NCI-H345 treated with DMSO at 0.1 percent for 48 hours (cell line): ENCODE measurements at regions not wholly inside any gene's neighbourhood (a gene's known extent, or its start where the extent isn't known, plus 50 kb on each side); places are given as distances from the start of the nearest gene placed in this dataset.
"Not testable (repeated sequence)": the region's sequence is repeated elsewhere in the genome, so short reads cannot be mapped to it uniquely, and the experiment has no call there.

Source experiments
- DNase-seq: peaks from one replicate; lab custom pipeline; 2025; ENCODE audit not compliant: unreplicated experiment; lab: John Stamatoyannopoulos, UW

GRCh38 chr3:72660270-72661114, 187.8 kb downstream of the SHQ1 start:
- no peak for DNase-seq

- DNase-seq, result peak; percentile 91
Observed at GRCh38 chr3:72659596-72659995, 188.6 kb downstream of the SHQ1 start.

GRCh38 chr3:72659188-72659587, 189.1 kb downstream of the SHQ1 start:
- DNase-seq, result peak; percentile 72

GRCh38 chr3:72658466-72659100, 189.7 kb downstream of the SHQ1 start:
- no peak for DNase-seq

- peak; percentile 54 for DNase-seq
Observed at GRCh38 chr3:72657666-72658065, 190.6 kb downstream of the SHQ1 start.

- no peak for DNase-seq
Observed at GRCh38 chr3:72655723-72656122, 192.5 kb downstream of the SHQ1 start.

- no peak for DNase-seq
Observed at GRCh38 chr3:72655131-72655551, 193.1 kb downstream of the SHQ1 start.

- no peak for DNase-seq
Observed at GRCh38 chr3:72652395-72652794, 195.8 kb downstream of the SHQ1 start.

- no peak for DNase-seq
Observed at GRCh38 chr3:72651498-72651897, 196.7 kb downstream of the SHQ1 start.

GRCh38 chr3:72646263-72646662, 202.0 kb downstream of the SHQ1 start:
- DNase-seq, result no peak

- not testable (repeated sequence) for DNase-seq
Observed at GRCh38 chr3:72643635-72644034, 204.6 kb downstream of the SHQ1 start.

GRCh38 chr3:72641684-72642083, 206.6 kb downstream of the SHQ1 start:
- DNase-seq, result no peak

- DNase-seq, result no peak
Observed at GRCh38 chr3:72641072-72641471, 207.2 kb downstream of the SHQ1 start.

GRCh38 chr3:72636969-72637597, 211.2 kb downstream of the SHQ1 start:
- DNase-seq, result no peak

- no peak for DNase-seq
Observed at GRCh38 chr3:72635551-72635950, 212.7 kb downstream of the SHQ1 start.

- DNase-seq, result no peak
Observed at GRCh38 chr3:72634128-72634527, 214.1 kb downstream of the SHQ1 start.

GRCh38 chr3:72633534-72633933, 214.7 kb downstream of the SHQ1 start:
- no peak for DNase-seq

- DNase-seq, result no peak
Observed at GRCh38 chr3:72633121-72633520, 215.1 kb downstream of the SHQ1 start.

GRCh38 chr3:72632129-72632528, 216.1 kb downstream of the SHQ1 start:
- no peak for DNase-seq

GRCh38 chr3:72630969-72631344, 217.3 kb downstream of the SHQ1 start:
- DNase-seq, result peak; percentile 38

- peak; percentile 42 for DNase-seq
Observed at GRCh38 chr3:72630327-72630968, 217.8 kb downstream of the SHQ1 start.
